Activated B cell treated with CpG ODN at 0.5 μM for 24 hours (primary cell): ENCODE measurements at regions not wholly inside any gene's neighbourhood (a gene's known extent, or its start where the extent isn't known, plus 50 kb on each side); places are given as distances from the start of the nearest gene placed in this dataset.
A peak's percentile ranks its signal among the peaks of the same experiment; 100 is the strongest.

ENCODE experiments used
- ATAC-seq: fragments of 200-7000 bp; cut with Tn5 transposase; one replicate; pipeline ENCODE4 v1.10.0; 2021; ENCODE audit warnings: low read depth, mild to moderate bottlenecking, moderate library complexity
- CTCF ChIA-PET: fragments of 350-600 bp; sonication (Branson Sonifier 250); formaldehyde crosslinking; loops from one replicate; lab custom pipeline; 2021; ENCODE audit warnings: antibody characterized with exemption; lab: Charles Lee
- POLR2A ChIA-PET: fragments of 350-600 bp; sonication (Branson Sonifier 250); formaldehyde crosslinking; loops from one replicate; lab custom pipeline; 2021; ENCODE audit warnings: antibody characterized with exemption; lab: Charles Lee
- DNase-seq: peaks from one replicate; pipeline ENCODE4 v3.0.0; 2022
- H3K27ac Mint-ChIP-seq: one replicate; pipeline ENCODE4 v1.8.0; 2020; ENCODE audit warnings: mixed read lengths
- H3K27me3 Mint-ChIP-seq: one replicate; pipeline ENCODE4 v1.8.0; 2021; ENCODE audit warnings: mixed read lengths
- H3K36me3 Mint-ChIP-seq: one replicate; pipeline ENCODE4 v1.8.0; 2021; ENCODE audit warnings: low read depth, mixed read lengths
- H3K4me1 Mint-ChIP-seq: one replicate; pipeline ENCODE4 v1.8.0; 2021; ENCODE audit warnings: mixed read lengths
- H3K4me3 Mint-ChIP-seq: one replicate; pipeline ENCODE4 v1.8.0; 2020; ENCODE audit warnings: mild to moderate bottlenecking, mixed read lengths
- H3K9me3 Mint-ChIP-seq: one replicate; pipeline ENCODE4 v1.8.0; 2020; ENCODE audit warnings: mixed read lengths
- intact Hi-C: fragments of 100-400 bp; cut with micrococcal nuclease; formaldehyde crosslinking; loops from one replicate; pipeline ENCODE4 v1.15.1; 2024
- TF ChIP-seq, protein P1 (sequence below): fragments of 200-600 bp; IDR thresholded peaks from one replicate; pipeline ENCODE4 v1.8.0; 2022; ENCODE audit warnings: antibody characterized with exemption, mild to moderate bottlenecking

DNA sequence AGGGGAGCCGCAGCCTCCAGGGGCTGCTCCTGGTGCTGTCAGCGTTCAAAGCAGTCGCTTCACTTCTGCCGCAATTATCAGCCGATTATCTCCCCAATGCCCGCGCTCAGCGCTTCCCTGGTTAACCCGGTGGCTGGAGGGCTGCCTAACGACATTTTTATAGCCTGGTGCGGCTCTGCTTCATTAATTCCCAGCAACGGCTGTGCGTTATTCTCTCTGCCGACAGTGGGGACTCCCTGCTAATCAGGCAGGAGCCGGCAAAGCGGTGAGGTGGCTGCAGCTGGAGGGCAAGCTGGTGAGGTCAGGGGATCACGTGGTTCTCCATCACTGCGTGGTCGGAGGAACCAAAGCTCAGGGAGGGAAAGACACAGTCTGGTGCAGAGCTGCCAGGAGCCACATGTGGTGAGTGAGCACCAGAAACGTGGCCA, 62.9 kb downstream of the GLRX5 start:
- Mint-ChIP-seq H3K4me3 (peak overlapping the region; percentile 13), H3K36me3 (no peaks in the 10 kb centered on the region), H3K4me1 (peaks cover 3% of the 10 kb centered on the region), H3K9me3 (no peaks in the 10 kb centered on the region), H3K27me3 (peaks cover 23% of the 10 kb centered on the region), H3K27ac (no peak overlapping the region)
- ChIA-PET CTCF (no interaction called here), POLR2A (no interaction called here)
- TF ChIP-seq, protein P1, sequence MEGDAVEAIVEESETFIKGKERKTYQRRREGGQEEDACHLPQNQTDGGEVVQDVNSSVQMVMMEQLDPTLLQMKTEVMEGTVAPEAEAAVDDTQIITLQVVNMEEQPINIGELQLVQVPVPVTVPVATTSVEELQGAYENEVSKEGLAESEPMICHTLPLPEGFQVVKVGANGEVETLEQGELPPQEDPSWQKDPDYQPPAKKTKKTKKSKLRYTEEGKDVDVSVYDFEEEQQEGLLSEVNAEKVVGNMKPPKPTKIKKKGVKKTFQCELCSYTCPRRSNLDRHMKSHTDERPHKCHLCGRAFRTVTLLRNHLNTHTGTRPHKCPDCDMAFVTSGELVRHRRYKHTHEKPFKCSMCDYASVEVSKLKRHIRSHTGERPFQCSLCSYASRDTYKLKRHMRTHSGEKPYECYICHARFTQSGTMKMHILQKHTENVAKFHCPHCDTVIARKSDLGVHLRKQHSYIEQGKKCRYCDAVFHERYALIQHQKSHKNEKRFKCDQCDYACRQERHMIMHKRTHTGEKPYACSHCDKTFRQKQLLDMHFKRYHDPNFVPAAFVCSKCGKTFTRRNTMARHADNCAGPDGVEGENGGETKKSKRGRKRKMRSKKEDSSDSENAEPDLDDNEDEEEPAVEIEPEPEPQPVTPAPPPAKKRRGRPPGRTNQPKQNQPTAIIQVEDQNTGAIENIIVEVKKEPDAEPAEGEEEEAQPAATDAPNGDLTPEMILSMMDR, result no peak
- DNase-seq, result no peak
- ATAC-seq, result peak; percentile 45
- intact Hi-C loops, result no loop called here

DNA sequence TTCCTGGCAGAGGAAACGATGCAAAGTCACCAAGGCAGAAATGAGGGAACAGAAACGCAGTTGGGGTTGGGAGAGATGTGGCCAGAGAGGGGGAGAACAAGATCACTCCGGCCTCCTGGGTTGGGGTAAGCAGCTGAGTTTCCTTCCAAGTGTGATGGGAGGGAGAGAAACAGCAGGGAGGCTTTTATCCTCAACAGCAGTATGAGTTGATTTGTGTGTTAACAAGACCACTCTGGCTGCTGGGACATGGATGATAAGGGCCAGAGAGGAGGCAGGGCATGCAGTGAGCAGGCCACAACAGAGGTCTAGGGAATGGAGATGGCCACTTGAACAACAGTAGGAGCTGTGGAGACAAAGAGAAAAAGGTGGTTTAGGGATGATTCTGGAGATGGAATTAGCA, 66.8 kb downstream of the GLRX5 start:
- ChIA-PET POLR2A (no interaction called here), CTCF (no interaction called here)
- H3K4me1 Mint-ChIP-seq, result peaks cover 3% of the 10 kb centered on the region
- H3K27me3 Mint-ChIP-seq, result peaks cover 32% of the 10 kb centered on the region
- no peaks in the 10 kb centered on the region for H3K36me3 Mint-ChIP-seq
- H3K9me3 Mint-ChIP-seq, result no peaks in the 10 kb centered on the region
- no peak overlapping the region for H3K4me3 Mint-ChIP-seq
- TF ChIP-seq, protein P1, result no peak
- no peak for DNase-seq
- no peak overlapping the region for H3K27ac Mint-ChIP-seq
- ATAC-seq, result no peak
- intact Hi-C loops, result no loop called here

DNA sequence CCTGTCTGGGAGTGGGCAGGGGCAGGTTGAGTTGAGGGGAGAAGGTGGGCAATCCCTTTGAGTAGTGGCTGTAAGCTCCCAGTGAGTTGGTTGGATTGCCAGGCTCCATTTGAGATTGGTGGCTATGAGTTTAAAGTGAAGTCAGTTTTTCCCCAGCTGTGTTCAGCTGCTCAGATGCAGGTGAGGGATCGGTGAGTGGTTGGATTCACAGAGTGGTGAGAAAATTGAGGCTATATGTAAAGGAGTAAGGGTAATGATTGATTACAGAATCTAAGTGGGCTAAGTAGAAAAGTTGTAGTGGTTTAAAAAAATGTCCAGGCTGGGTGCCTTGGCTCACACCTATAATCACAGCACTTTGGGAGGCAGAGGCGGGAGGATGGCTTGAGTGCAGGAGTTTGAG, 68.6 kb downstream of the GLRX5 start:
- no peak overlapping the region for H3K4me3 Mint-ChIP-seq
- intact Hi-C loops, result no loop called here
- H3K9me3 Mint-ChIP-seq, result no peaks in the 10 kb centered on the region
- ATAC-seq (no peak), DNase-seq (no peak)
- TF ChIP-seq, protein P1, result no peak
- H3K36me3 Mint-ChIP-seq, result no peaks in the 10 kb centered on the region
- POLR2A ChIA-PET, result no interaction called here
- peaks cover 35% of the 10 kb centered on the region for H3K27me3 Mint-ChIP-seq
- CTCF ChIA-PET, result no interaction called here
- no peak overlapping the region for H3K27ac Mint-ChIP-seq
- no peaks in the 10 kb centered on the region for H3K4me1 Mint-ChIP-seq

DNA sequence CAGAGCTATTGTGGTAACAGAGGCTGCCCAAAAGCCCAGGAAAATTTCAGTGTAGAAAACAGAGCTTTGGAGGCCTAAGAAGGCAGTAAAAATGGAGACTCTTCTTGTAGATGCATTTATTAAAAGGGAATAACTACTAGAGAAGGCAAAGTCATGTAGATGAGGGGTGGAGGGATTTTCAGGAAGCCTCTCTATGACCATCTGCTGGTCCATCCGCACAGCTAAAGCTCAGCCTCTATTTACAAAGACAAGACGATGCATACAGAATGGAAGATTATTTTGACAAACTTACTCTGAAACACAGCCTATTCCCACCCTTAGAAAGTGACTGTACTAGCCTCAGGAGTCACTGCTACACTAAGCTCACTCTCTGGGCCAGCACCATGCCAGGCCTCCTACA, 71.4 kb downstream of the GLRX5 start:
- TF ChIP-seq, protein P1, result no peak
- DNase-seq (no peak), ATAC-seq (no peak)
- H3K36me3 Mint-ChIP-seq, result no peaks in the 10 kb centered on the region
- H3K27me3 Mint-ChIP-seq, result peaks cover 29% of the 10 kb centered on the region
- ChIA-PET CTCF (interaction anchor here (2.1 kb wide), 1 partner anchor 168 kb away, joined by 6 read pairs; no protein-coding TSS in a partner anchor), POLR2A (no interaction called here)
- H3K27ac Mint-ChIP-seq, result no peak overlapping the region
- no peak overlapping the region for H3K4me3 Mint-ChIP-seq
- H3K4me1 Mint-ChIP-seq, result peaks cover 4% of the 10 kb centered on the region
- H3K9me3 Mint-ChIP-seq, result no peaks in the 10 kb centered on the region
- intact Hi-C loops, result no loop called here

DNA sequence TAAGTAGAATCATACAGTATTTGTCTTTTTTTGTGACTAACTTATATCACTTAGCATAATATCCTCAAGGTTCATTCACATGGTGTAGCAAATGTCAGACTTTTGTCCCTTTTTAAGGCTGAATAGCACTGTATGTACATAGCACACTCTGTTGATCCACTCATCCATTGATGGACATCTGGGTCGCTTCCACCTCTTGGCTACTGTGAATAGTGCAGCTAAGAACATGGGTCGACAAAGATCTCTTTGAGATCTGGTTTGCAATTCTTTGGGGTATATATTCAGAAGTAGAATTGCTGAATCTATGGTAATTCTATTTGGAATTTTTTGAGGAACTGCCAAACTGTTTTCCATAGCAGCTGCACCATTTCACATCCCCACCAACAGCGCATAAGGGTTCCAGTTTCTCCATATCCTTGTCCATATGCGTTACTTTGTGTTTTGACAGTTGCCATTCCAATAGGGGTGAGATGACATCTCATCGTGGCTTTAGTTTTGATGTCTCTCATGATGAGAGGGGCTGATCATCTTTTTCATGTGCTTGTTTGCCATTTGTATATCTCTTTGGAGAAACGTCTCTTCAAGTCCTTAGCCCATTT, 73.9 kb downstream of the GLRX5 start:
- Mint-ChIP-seq H3K27me3 (peaks cover 33% of the 10 kb centered on the region), H3K27ac (no peak overlapping the region), H3K36me3 (no peaks in the 10 kb centered on the region), H3K9me3 (no peaks in the 10 kb centered on the region), H3K4me1 (peaks cover 17% of the 10 kb centered on the region), H3K4me3 (no peak overlapping the region)
- POLR2A ChIA-PET, result no interaction called here
- CTCF ChIA-PET, result interaction anchor here (1.2 to 4.5 kb wide), 3 partner anchors 165 to 386 kb away, joined by 4 to 24 read pairs (median 10); no protein-coding TSS in a partner anchor
- ATAC-seq (no peak), DNase-seq (no peak)
- intact Hi-C loops, result loop anchor here (1.0 kb wide), 4 partner anchors 47 to 386 kb away; partner anchors contain the start of gene TCL1A
- TF ChIP-seq, protein P1, result no peak
